ENCODE measurements at regions not wholly inside any gene's neighbourhood (a gene's known extent, or its start where the extent isn't known, plus 50 kb on each side); places are given as distances from the start of the nearest gene placed in this dataset.

DNA sequence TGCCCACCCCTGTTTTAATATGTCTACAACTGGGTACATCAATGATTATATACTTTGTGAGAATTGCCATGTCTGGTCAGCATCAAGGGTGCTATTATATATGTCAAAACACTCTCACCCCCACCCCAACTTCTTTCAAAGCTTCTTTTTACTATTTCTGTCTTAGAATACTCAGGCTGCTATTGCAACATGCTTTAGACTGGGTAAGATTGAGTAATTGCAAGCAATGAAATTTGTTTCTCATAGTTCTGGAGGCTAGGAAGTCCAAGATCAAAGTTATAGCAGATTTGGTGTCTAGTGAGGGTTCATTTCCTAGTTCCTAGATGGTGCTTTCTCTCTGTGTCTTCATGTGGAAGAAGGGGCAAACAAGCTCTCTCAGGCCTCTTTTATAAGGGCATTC lies 100.5 kb upstream of the KCNK1 start:
- no peaks in the 10 kb centered on the region for H3K9me3 ChIP-seq (ENCODE audit: control insufficient read depth, low read length)
- H3K14ac ChIP-seq (ENCODE audit: low read length in 2 of 2): no peak overlapping the region
- no peak overlapping the region for H4K91ac ChIP-seq (ENCODE audit: low read length)
- H2AFZ ChIP-seq (ENCODE audit: low read depth, low read length): no peak overlapping the region
- no peak overlapping the region for H2BK5ac ChIP-seq (ENCODE audit: low read depth, low read length, poor library complexity, severe bottlenecking)
- no peak for DNase-seq
- no peak overlapping the region for H2BK12ac ChIP-seq (ENCODE audit: low read length in 2 of 2)
- H3K79me1 ChIP-seq (replicated peaks; ENCODE audit: low read length, poor library complexity, severe bottlenecking): no peaks in the 10 kb centered on the region
- no peak overlapping the region for H2BK15ac ChIP-seq (ENCODE audit: low read depth, poor library complexity, severe bottlenecking)
- H3K27ac ChIP-seq (ENCODE audit: low read length, poor library complexity, severe bottlenecking): no peak overlapping the region
- H3K4ac ChIP-seq (ENCODE audit: low read depth in 1 of 2, low read length in 2 of 2): no peak overlapping the region
- H3K27me3 ChIP-seq (ENCODE audit: control insufficient read depth in 1 of 2, insufficient read depth in 1 of 2, low read length in 2 of 2): peaks cover 0 to 3% of the 10 kb centered on the region in 2 experiments
- no peaks in the 10 kb centered on the region for H3K36me3 ChIP-seq (ENCODE audit: control insufficient read depth in 1 of 2, insufficient read depth in 2 of 2, low read depth in 1 of 2, low read length in 2 of 2)
- no peaks in the 10 kb centered on the region for H3K4me1 ChIP-seq (ENCODE audit: control insufficient read depth, insufficient read depth, low read depth, low read length)
- no peak overlapping the region for H3K4me3 ChIP-seq (ENCODE audit: insufficient read depth in 1 of 2, low read depth in 1 of 2, low read length in 2 of 2)
- no peak overlapping the region for H3K4me2 ChIP-seq (ENCODE audit: low read length, poor library complexity, severe bottlenecking)
- no peak overlapping the region for H3K18ac ChIP-seq (ENCODE audit: low read depth in 1 of 2, low read length in 2 of 2)
- no peak overlapping the region for H2BK120ac ChIP-seq (ENCODE audit: low read depth, low read length)
- H4K8ac ChIP-seq (ENCODE audit: low read length): no peak overlapping the region
- H3K23ac ChIP-seq (ENCODE audit: low read length in 2 of 2): no peak overlapping the region
- H2AK5ac ChIP-seq (ENCODE audit: low read length, severe bottlenecking): no peak overlapping the region
- H3K9ac ChIP-seq (ENCODE audit: low read length): no peak overlapping the region

GRCh38 chr1:233514946-233515391 lies 98.9 kb upstream of the KCNK1 start:
- Histone ChIP-seq H3K36me3 (ENCODE audit: control insufficient read depth in 1 of 2, insufficient read depth in 2 of 2, low read depth in 1 of 2, low read length in 2 of 2) (no peaks in the 10 kb centered on the region), H3K9me3 (ENCODE audit: control insufficient read depth, low read length) (no peaks in the 10 kb centered on the region), H2AFZ (ENCODE audit: low read depth, low read length) (no peak overlapping the region), H3K14ac (ENCODE audit: low read length in 2 of 2) (no peak overlapping the region), H3K27ac (ENCODE audit: low read length, poor library complexity, severe bottlenecking) (no peak overlapping the region), H3K9ac (ENCODE audit: low read length) (no peak overlapping the region), H3K4me3 (ENCODE audit: insufficient read depth in 1 of 2, low read depth in 1 of 2, low read length in 2 of 2) (no peak overlapping the region), H4K91ac (ENCODE audit: low read length) (no peak overlapping the region), H3K18ac (ENCODE audit: low read depth in 1 of 2, low read length in 2 of 2) (no peak overlapping the region), H3K23ac (ENCODE audit: low read length in 2 of 2) (peak overlapping the region in 1 of 2 experiments; percentile 29), H3K27me3 (ENCODE audit: control insufficient read depth in 1 of 2, insufficient read depth in 1 of 2, low read length in 2 of 2) (peaks cover 0 to 3% of the 10 kb centered on the region in 2 experiments), H3K4me2 (ENCODE audit: low read length, poor library complexity, severe bottlenecking) (no peak overlapping the region), H2BK5ac (ENCODE audit: low read depth, low read length, poor library complexity, severe bottlenecking) (no peak overlapping the region), H2BK12ac (ENCODE audit: low read length in 2 of 2) (no peak overlapping the region), H2BK15ac (ENCODE audit: low read depth, poor library complexity, severe bottlenecking) (no peak overlapping the region), H4K8ac (ENCODE audit: low read length) (no peak overlapping the region), H3K4ac (ENCODE audit: low read depth in 1 of 2, low read length in 2 of 2) (no peak overlapping the region), H3K4me1 (ENCODE audit: control insufficient read depth, insufficient read depth, low read depth, low read length) (no peaks in the 10 kb centered on the region), H2BK120ac (ENCODE audit: low read depth, low read length) (no peak overlapping the region), H3K79me1 (replicated peaks; ENCODE audit: low read length, poor library complexity, severe bottlenecking) (no peaks in the 10 kb centered on the region), H2AK5ac (ENCODE audit: low read length, severe bottlenecking) (no peak overlapping the region)
- no peak for DNase-seq
- WGBS: 93% methylated on average over 19 of the region's 21 CpGs

DNA sequence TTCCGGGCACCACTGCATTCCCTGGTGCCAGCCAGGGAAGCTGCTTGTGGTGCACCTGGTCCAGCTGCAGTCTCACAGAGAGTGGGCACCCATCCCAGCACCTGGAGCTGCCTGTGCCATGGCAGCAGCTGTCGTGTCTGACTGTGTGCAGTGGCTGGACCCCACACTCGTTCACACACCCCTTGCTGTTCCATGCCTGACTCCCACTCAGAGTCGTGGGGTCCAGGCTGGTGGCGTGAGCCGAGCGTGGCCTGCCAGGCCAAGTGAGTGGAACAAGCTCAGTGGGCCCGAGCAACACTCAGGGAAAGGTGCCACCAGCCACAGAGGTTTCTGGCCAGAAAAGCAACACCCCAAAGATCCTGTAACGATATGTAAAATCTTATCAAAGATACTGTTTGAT lies 97.2 kb upstream of the KCNK1 start:
- H3K79me1 ChIP-seq (replicated peaks; ENCODE audit: low read length, poor library complexity, severe bottlenecking): no peaks in the 10 kb centered on the region

DNA sequence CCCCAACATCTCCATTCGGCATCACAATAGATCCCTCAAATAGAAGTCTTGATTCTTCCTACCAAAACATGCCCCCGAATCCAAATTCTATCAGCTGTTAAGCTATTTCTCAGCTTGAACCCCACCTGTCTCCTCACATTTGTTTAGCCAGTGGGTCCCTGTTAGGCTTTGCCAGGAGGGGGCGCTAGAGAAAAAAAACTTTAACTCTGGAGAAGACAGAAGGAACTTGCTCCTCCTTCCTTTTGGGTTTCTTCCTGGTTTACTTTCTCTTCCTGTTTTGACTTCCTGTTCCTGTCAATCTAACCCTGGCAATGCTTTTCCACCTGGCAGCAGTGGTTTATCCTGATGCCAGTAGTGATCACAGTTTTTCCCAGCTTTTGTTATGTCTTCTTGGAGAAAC lies 95.6 kb upstream of the KCNK1 start:
- DNase-seq: peak; percentile 3
- Histone ChIP-seq H3K27ac (ENCODE audit: low read length, poor library complexity, severe bottlenecking) (no peak overlapping the region), H3K9ac (ENCODE audit: low read length) (no peak overlapping the region), H2AK5ac (ENCODE audit: low read length, severe bottlenecking) (no peak overlapping the region), H3K4me2 (ENCODE audit: low read length, poor library complexity, severe bottlenecking) (no peak overlapping the region), H3K36me3 (ENCODE audit: control insufficient read depth in 1 of 2, insufficient read depth in 2 of 2, low read depth in 1 of 2, low read length in 2 of 2) (no peaks in the 10 kb centered on the region), H3K4me3 (ENCODE audit: insufficient read depth in 1 of 2, low read depth in 1 of 2, low read length in 2 of 2) (no peak overlapping the region), H3K79me1 (replicated peaks; ENCODE audit: low read length, poor library complexity, severe bottlenecking) (no peaks in the 10 kb centered on the region), H2BK5ac (ENCODE audit: low read depth, low read length, poor library complexity, severe bottlenecking) (no peak overlapping the region), H2AFZ (ENCODE audit: low read depth, low read length) (no peak overlapping the region), H3K18ac (ENCODE audit: low read depth in 1 of 2, low read length in 2 of 2) (no peak overlapping the region), H4K8ac (ENCODE audit: low read length) (no peak overlapping the region), H3K4ac (ENCODE audit: low read depth in 1 of 2, low read length in 2 of 2) (no peak overlapping the region), H2BK15ac (ENCODE audit: low read depth, poor library complexity, severe bottlenecking) (no peak overlapping the region), H3K14ac (ENCODE audit: low read length in 2 of 2) (no peak overlapping the region), H3K4me1 (ENCODE audit: control insufficient read depth, insufficient read depth, low read depth, low read length) (no peaks in the 10 kb centered on the region), H4K91ac (ENCODE audit: low read length) (no peak overlapping the region), H3K23ac (ENCODE audit: low read length in 2 of 2) (no peak overlapping the region), H2BK12ac (ENCODE audit: low read length in 2 of 2) (no peak overlapping the region), H3K9me3 (ENCODE audit: control insufficient read depth, low read length) (no peaks in the 10 kb centered on the region), H2BK120ac (ENCODE audit: low read depth, low read length) (no peak overlapping the region), H3K27me3 (ENCODE audit: control insufficient read depth in 1 of 2, insufficient read depth in 1 of 2, low read length in 2 of 2) (peaks cover 0 to 3% of the 10 kb centered on the region in 2 experiments)
- 45% methylated on average over 3 of the region's 3 CpGs for WGBS

More for the DNA sequence above, 97.2 kb upstream of the KCNK1 start:
- Histone ChIP-seq H3K18ac (ENCODE audit: low read depth in 1 of 2, low read length in 2 of 2) (no peak overlapping the region), H2BK15ac (ENCODE audit: low read depth, poor library complexity, severe bottlenecking) (no peak overlapping the region), H3K4ac (ENCODE audit: low read depth in 1 of 2, low read length in 2 of 2) (no peak overlapping the region), H3K23ac (ENCODE audit: low read length in 2 of 2) (no peak overlapping the region), H3K27me3 (ENCODE audit: control insufficient read depth in 1 of 2, insufficient read depth in 1 of 2, low read length in 2 of 2) (peaks cover 0 to 3% of the 10 kb centered on the region in 2 experiments), H3K27ac (ENCODE audit: low read length, poor library complexity, severe bottlenecking) (no peak overlapping the region), H4K91ac (ENCODE audit: low read length) (no peak overlapping the region), H2AFZ (ENCODE audit: low read depth, low read length) (no peak overlapping the region), H2BK12ac (ENCODE audit: low read length in 2 of 2) (no peak overlapping the region), H3K4me1 (ENCODE audit: control insufficient read depth, insufficient read depth, low read depth, low read length) (no peaks in the 10 kb centered on the region), H3K9me3 (ENCODE audit: control insufficient read depth, low read length) (no peaks in the 10 kb centered on the region), H2AK5ac (ENCODE audit: low read length, severe bottlenecking) (no peak overlapping the region), H3K4me3 (ENCODE audit: insufficient read depth in 1 of 2, low read depth in 1 of 2, low read length in 2 of 2) (no peak overlapping the region), H3K4me2 (ENCODE audit: low read length, poor library complexity, severe bottlenecking) (no peak overlapping the region), H2BK120ac (ENCODE audit: low read depth, low read length) (no peak overlapping the region), H3K14ac (ENCODE audit: low read length in 2 of 2) (no peak overlapping the region), H4K8ac (ENCODE audit: low read length) (no peak overlapping the region), H3K9ac (ENCODE audit: low read length) (no peak overlapping the region), H2BK5ac (ENCODE audit: low read depth, low read length, poor library complexity, severe bottlenecking) (no peak overlapping the region), H3K36me3 (ENCODE audit: control insufficient read depth in 1 of 2, insufficient read depth in 2 of 2, low read depth in 1 of 2, low read length in 2 of 2) (no peaks in the 10 kb centered on the region)
- WGBS: 88% methylated on average over 9 of the region's 9 CpGs
- no peak for DNase-seq

Data from mesenchymal stem cell (in vitro differentiated cells and primary cell).